SK-N-SH (cell line): ENCODE measurements at regions not wholly inside any gene's neighbourhood (a gene's known extent, or its start where the extent isn't known, plus 50 kb on each side); places are given as distances from the start of the nearest gene placed in this dataset.

Experiments used
- CTCF ChIA-PET: fragments of 300-600, 350-600 bp; formaldehyde crosslinking; extraction: SDS; loops from one replicate; lab custom pipeline; 2021; lab: Yijun Ruan, JAX
- POLR2A ChIA-PET: fragments of 350-600 bp; sonication (Branson Sonifier 250); formaldehyde crosslinking; extraction: SDS; loops from one replicate; lab custom pipeline; 2020; ENCODE audit warnings: antibody characterized with exemption, inconsistent platforms; lab: Yijun Ruan, JAX
- DNase-seq: peaks from one replicate; pipeline ENCODE4 v3.0.0; 2012
- H2AFZ ChIP-seq: fragments of 200-600 bp; sonication (generic); 2 replicates; pipeline ENCODE4 v1.8.1; 2016; ENCODE audit warnings: antibody characterized with exemption, mild to moderate bottlenecking, low read depth
- H3F3A ChIP-seq: fragments of 200-600 bp; sonication (generic); replicated peaks from 2 replicates; pipeline ENCODE3; 2016; ENCODE audit warnings: antibody characterized with exemption, mild to moderate bottlenecking; ENCODE audit not compliant: insufficient read depth
- H3K27ac ChIP-seq, 2 experiments: fragments of 200-500 bp in 1 of 2; fragments of 200-600 bp in 1 of 2; sonication (Bioruptor generic) in 1 of 2; sonication (generic), shearing (Covaris generic) in 1 of 2; 2 replicates each; pipeline versions ENCODE4 v1.5.1 to v1.6.1; 2014 to 2016; ENCODE audit warnings: low read depth in 2 of 2, inconsistent platforms in 1 of 2, low read length in 1 of 2, mild to moderate bottlenecking in 1 of 2, mixed read lengths in 1 of 2
- H3K27me3 ChIP-seq: fragments of 200-600 bp; sonication (generic), shearing (Covaris generic); 2 replicates; pipeline ENCODE4 v1.6.1; 2016; ENCODE audit warnings: mixed run types; ENCODE audit not compliant: insufficient read depth
- H3K36me3 ChIP-seq, 2 experiments: fragments of 200-500 bp in 1 of 2; fragments of 200-600 bp in 1 of 2; sonication (Bioruptor generic) in 1 of 2; sonication (generic) in 1 of 2; replicated peaks in 1 of 2; 2 replicates each; pipeline versions ENCODE3 to v1.5.1; 2014 to 2016; ENCODE audit warnings: low read length in 1 of 2, mild to moderate bottlenecking in 1 of 2; ENCODE audit not compliant: insufficient read depth in 2 of 2, control insufficient read depth in 1 of 2
- H3K4me1 ChIP-seq, 2 experiments: fragments of 200-500 bp in 1 of 2; fragments of 200-600 bp in 1 of 2; sonication (Bioruptor generic) in 1 of 2; sonication (generic), shearing (Covaris generic) in 1 of 2; 2 replicates each; pipeline versions ENCODE4 v1.5.1 to v1.6.1; 2014 to 2016; ENCODE audit warnings: low read depth in 1 of 2, low read length in 1 of 2, mixed run types in 1 of 2; ENCODE audit not compliant: insufficient read depth in 2 of 2, control insufficient read depth in 1 of 2
- H3K4me2 ChIP-seq: fragments of 200-600 bp; sonication (generic), shearing (Covaris generic); 2 replicates; pipeline ENCODE4 v1.6.1; 2017; ENCODE audit warnings: mixed run types
- H3K4me3 ChIP-seq, 2 experiments: fragments of 200-500 bp in 1 of 2; fragments of 200-600 bp in 1 of 2; sonication (Bioruptor generic) in 1 of 2; sonication (generic), shearing (Covaris generic) in 1 of 2; 2 replicates each; pipeline versions ENCODE4 v1.5.1 to v1.8.1; 2014 to 2016; ENCODE audit warnings: low read depth in 2 of 2, inconsistent platforms in 1 of 2, low read length in 1 of 2, mild to moderate bottlenecking in 1 of 2, mixed read lengths in 1 of 2, moderate library complexity in 1 of 2
- H3K79me2 ChIP-seq: fragments of 200-600 bp; sonication (generic); 2 replicates; pipeline ENCODE4 v1.8.1; 2017; ENCODE audit warnings: mild to moderate bottlenecking; ENCODE audit not compliant: insufficient read depth
- H3K9ac ChIP-seq: fragments of 200-600 bp; sonication (generic); 2 replicates; pipeline ENCODE4 v1.6.1; 2017; ENCODE audit warnings: mixed run types
- H3K9me2 ChIP-seq: fragments of 200-600 bp; sonication (generic); 2 replicates; pipeline ENCODE4 v1.6.1; 2017; ENCODE audit warnings: mixed run types
- H3K9me3 ChIP-seq: fragments of 200-600 bp; sonication (generic); 2 replicates; pipeline ENCODE4 v1.6.1; 2017; ENCODE audit warnings: mixed run types, mild to moderate bottlenecking, moderate library complexity
- H4K20me1 ChIP-seq: fragments of 200-600 bp; sonication (generic); 2 replicates; pipeline ENCODE4 v1.6.1; 2017; ENCODE audit warnings: mild to moderate bottlenecking, mixed run types; ENCODE audit not compliant: insufficient read depth
- CTCF ChIP-seq: fragments of 200-600 bp; sonication (generic); IDR thresholded peaks from 2 replicates; pipeline ENCODE4 v1.6.1; 2017; ENCODE audit warnings: antibody characterized with exemption, mild to moderate bottlenecking, moderate library complexity
- EZH2phosphoT487 ChIP-seq: fragments of 200-600 bp; sonication (generic); IDR thresholded peaks from 2 replicates; pipeline ENCODE4 v1.6.1; 2017; ENCODE audit warnings: low read depth, mixed run types, mild to moderate bottlenecking, antibody characterized with exemption, moderate library complexity, borderline replicate concordance
- FOSL2 ChIP-seq: IDR thresholded peaks from 2 replicates; pipeline ENCODE4 v1.4.0; 2012; ENCODE audit warnings: low read depth, mild to moderate bottlenecking, moderate library complexity, borderline replicate concordance
- GABPA ChIP-seq: IDR thresholded peaks from 2 replicates; pipeline ENCODE4 v1.4.0; 2012; ENCODE audit warnings: low read depth, mild to moderate bottlenecking
- NFIC ChIP-seq: IDR thresholded peaks from 2 replicates; pipeline ENCODE4 v1.4.0; 2012; ENCODE audit warnings: borderline replicate concordance
- RAD21 ChIP-seq: IDR thresholded peaks from 2 replicates; pipeline ENCODE4 v1.6.1; 2012; ENCODE audit warnings: mild to moderate bottlenecking, low read length
- RCOR1 ChIP-seq: fragments of 150-350 bp; IDR thresholded peaks from 2 replicates; pipeline ENCODE4 v1.6.1; 2017; ENCODE audit warnings: antibody characterized with exemption, low read length
- REST ChIP-seq: IDR thresholded peaks from 2 replicates; pipeline ENCODE4 v1.6.1; 2012; ENCODE audit warnings: mild to moderate bottlenecking, low read depth, low read length, moderate library complexity
- RFX5 ChIP-seq: IDR thresholded peaks from 2 replicates; pipeline ENCODE4 v1.6.1; 2012; ENCODE audit warnings: mild to moderate bottlenecking, improper control_type of control experiment, low read length
- SMC3 ChIP-seq: IDR thresholded peaks from 2 replicates; pipeline ENCODE4 v1.6.1; 2012; ENCODE audit warnings: low read depth, low read length, improper control_type of control experiment
- TEAD4 ChIP-seq: IDR thresholded peaks from 2 replicates; pipeline ENCODE4 v1.4.0; 2012; ENCODE audit warnings: mild to moderate bottlenecking, borderline replicate concordance; ENCODE audit not compliant: insufficient read depth
- YY1 ChIP-seq: IDR thresholded peaks from 2 replicates; pipeline ENCODE4 v1.4.0; 2012; ENCODE audit warnings: low read depth, mild to moderate bottlenecking
- WGBS: methylation state at CpG from one replicate; pipeline ENCODE4 v1.1.6; 2017; ENCODE audit warnings: low lambda C conversion rate; 5-methylcytosine and 5-hydroxymethylcytosine counted together
- TF ChIP-seq, protein P1 (sequence below): IDR thresholded peaks from 2 replicates; pipeline ENCODE4; 2012

DNA sequence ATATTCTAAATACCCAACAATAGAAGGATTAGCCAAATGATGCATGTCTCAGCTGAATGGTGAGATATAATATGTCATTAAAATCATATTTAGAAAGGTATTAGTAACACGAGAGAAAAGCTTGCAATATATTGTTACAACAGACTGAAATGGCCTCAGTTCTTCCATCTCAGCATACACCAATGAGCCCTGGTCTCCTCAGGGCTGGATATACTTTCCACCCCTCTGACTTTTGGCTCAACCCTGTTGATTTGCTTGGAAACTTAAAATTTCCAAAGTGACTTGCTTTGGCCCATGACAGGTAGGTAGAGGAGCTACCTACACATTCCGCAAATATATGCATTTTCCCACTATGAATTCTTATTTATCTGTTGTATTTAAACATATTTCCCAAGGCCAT, 908.1 kb upstream of the TMEM132C start (continued):
- TF ChIP-seq REST: no peak
- TF ChIP-seq, all 33 proteins: peak for 0

DNA sequence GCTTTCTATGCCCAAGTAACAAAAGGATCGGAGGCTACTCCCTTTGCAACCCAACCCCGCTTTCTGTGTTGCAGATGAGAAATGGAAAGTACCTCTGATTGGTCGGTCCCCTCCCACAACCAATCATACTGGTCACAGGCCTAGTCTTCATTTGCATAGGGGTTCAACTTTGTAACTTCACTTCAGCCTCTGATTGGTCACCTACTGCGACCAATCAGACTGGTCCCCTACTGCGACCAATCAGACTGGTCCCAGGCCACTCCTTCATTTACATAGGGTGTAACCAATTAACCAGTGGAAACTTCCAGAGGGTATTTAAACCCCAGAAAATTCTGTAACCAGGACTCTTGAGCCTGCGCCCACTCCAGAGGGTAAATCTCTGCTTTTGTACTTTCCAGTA, 906.4 kb upstream of the TMEM132C start:
- H3K9ac ChIP-seq: no peak overlapping the region
- H3K27ac ChIP-seq: no peak overlapping the region
- TF ChIP-seq CTCF (no peak), GABPA (no peak), RFX5 (no peak), TEAD4 (no peak), RAD21 (no peak), YY1 (no peak), NFIC (no peak), FOSL2 (no peak), REST (no peak), RCOR1 (no peak), EZH2phosphoT487 (no peak), SMC3 (no peak)
- TF ChIP-seq, protein P1, sequence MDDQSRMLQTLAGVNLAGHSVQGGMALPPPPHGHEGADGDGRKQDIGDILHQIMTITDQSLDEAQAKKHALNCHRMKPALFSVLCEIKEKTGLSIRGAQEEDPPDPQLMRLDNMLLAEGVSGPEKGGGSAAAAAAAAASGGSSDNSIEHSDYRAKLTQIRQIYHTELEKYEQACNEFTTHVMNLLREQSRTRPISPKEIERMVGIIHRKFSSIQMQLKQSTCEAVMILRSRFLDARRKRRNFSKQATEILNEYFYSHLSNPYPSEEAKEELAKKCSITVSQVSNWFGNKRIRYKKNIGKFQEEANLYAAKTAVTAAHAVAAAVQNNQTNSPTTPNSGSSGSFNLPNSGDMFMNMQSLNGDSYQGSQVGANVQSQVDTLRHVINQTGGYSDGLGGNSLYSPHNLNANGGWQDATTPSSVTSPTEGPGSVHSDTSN: no peak
- no peaks in the 10 kb centered on the region for H3K27me3 ChIP-seq
- H3K36me3 ChIP-seq: no peaks in the 10 kb centered on the region
- no peak overlapping the region for H3K4me3 ChIP-seq
- DNase-seq: no peak
- H3K9me3 ChIP-seq: no peaks in the 10 kb centered on the region
- H3K4me2 ChIP-seq: no peak overlapping the region
- no peaks in the 10 kb centered on the region for H3K79me2 ChIP-seq
- POLR2A ChIA-PET: no interaction called here
- H3F3A ChIP-seq: no peaks in the 10 kb centered on the region
- CTCF ChIA-PET: no interaction called here
- H2AFZ ChIP-seq: no peak overlapping the region
- H3K9me2 ChIP-seq: no peaks in the 10 kb centered on the region
- 22% methylated on average over 6 of the region's 6 CpGs for WGBS
- no peaks in the 10 kb centered on the region for H4K20me1 ChIP-seq
- H3K4me1 ChIP-seq: no peaks in the 10 kb centered on the region
